Esophagus squamous epithelium (tissue), 4 donors: ENCODE measurements at regions not wholly inside any gene's neighbourhood (a gene's known extent, or its start where the extent isn't known, plus 50 kb on each side); places are given as distances from the start of the nearest gene placed in this dataset.

ENCODE experiments used
- POLR2A ChIP-seq, 4 donors: fragments of 450-650 bp; IDR thresholded peaks; one replicate each; pipeline ENCODE4 v1.6.1; 2017; ENCODE audit warnings: antibody characterized with exemption in 4 of 4, mild to moderate bottlenecking in 4 of 4, moderate library complexity in 3 of 4
- TF ChIP-seq, protein P1 (sequence below), 6 experiments: fragments of 450-650 bp in 4 of 6; fragments of 200-600 bp in 2 of 6; sonication (generic) in 2 of 6; IDR thresholded peaks; one replicate each; pipeline ENCODE4 v1.5.1; 2016 to 2019; ENCODE audit warnings: antibody characterized with exemption in 6 of 6, mild to moderate bottlenecking in 4 of 6, moderate library complexity in 4 of 6

- no peak for TF ChIP-seq POLR2A (IDR thresholded peaks at IDR 0.05)
- TF ChIP-seq, protein P1, sequence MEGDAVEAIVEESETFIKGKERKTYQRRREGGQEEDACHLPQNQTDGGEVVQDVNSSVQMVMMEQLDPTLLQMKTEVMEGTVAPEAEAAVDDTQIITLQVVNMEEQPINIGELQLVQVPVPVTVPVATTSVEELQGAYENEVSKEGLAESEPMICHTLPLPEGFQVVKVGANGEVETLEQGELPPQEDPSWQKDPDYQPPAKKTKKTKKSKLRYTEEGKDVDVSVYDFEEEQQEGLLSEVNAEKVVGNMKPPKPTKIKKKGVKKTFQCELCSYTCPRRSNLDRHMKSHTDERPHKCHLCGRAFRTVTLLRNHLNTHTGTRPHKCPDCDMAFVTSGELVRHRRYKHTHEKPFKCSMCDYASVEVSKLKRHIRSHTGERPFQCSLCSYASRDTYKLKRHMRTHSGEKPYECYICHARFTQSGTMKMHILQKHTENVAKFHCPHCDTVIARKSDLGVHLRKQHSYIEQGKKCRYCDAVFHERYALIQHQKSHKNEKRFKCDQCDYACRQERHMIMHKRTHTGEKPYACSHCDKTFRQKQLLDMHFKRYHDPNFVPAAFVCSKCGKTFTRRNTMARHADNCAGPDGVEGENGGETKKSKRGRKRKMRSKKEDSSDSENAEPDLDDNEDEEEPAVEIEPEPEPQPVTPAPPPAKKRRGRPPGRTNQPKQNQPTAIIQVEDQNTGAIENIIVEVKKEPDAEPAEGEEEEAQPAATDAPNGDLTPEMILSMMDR (IDR thresholded peaks at IDR 0.05): no peak
Measured at GRCh38 chr14:104371031-104371430, 208.5 kb upstream of the C14orf180 start.
